IMR-90 (cell line): ENCODE measurements at regions not wholly inside any gene's neighbourhood (a gene's known extent, or its start where the extent isn't known, plus 50 kb on each side); places are given as distances from the start of the nearest gene placed in this dataset.

Experiments
- BHLHE40 ChIP-seq: fragments of 150-350 bp; IDR thresholded peaks from 2 replicates; pipeline ENCODE4 v1.6.1; 2016; ENCODE audit warnings: mild to moderate bottlenecking, low read depth, low read length
- CTCF ChIP-seq: conservative IDR thresholded peaks from 2 replicates; pipeline ENCODE4 v1.5.1; 2012; ENCODE audit warnings: mild to moderate bottlenecking, low read depth, low read length, improper control_type of control experiment
- MAFK ChIP-seq: IDR thresholded peaks from 2 replicates; pipeline ENCODE4 v1.6.1; 2012; ENCODE audit warnings: low read depth, low read length, improper control_type of control experiment
- MAZ ChIP-seq: IDR thresholded peaks from 2 replicates; pipeline ENCODE4 v1.6.1; 2012; ENCODE audit warnings: low read depth, mild to moderate bottlenecking, low read length, improper control_type of control experiment, moderate library complexity, borderline replicate concordance
- NFE2L2 ChIP-seq: fragments of 150-350 bp; IDR thresholded peaks from 2 replicates; pipeline ENCODE4 v1.6.1; 2016; ENCODE audit warnings: low read depth, mild to moderate bottlenecking, low read length
- POLR2A ChIP-seq: IDR thresholded peaks from 2 replicates; pipeline ENCODE4 v1.6.1; 2012; ENCODE audit warnings: mild to moderate bottlenecking, low read depth, low read length

GRCh38 chr6:74939721-74940620 is 265.9 kb downstream of the COL12A1 start:
- TF ChIP-seq CTCF (no peak), POLR2A (no peak), NFE2L2 (no peak), MAZ (no peak), MAFK (no peak), BHLHE40 (no peak)
